Thoracic aorta (tissue), 2 donors: ENCODE measurements at regions not wholly inside any gene's neighbourhood (a gene's known extent, or its start where the extent isn't known, plus 50 kb on each side); places are given as distances from the start of the nearest gene placed in this dataset.
"Not testable (repeated sequence)": the region's sequence is repeated elsewhere in the genome, so short reads cannot be mapped to it uniquely, and the experiment has no call there.

Experiments
- ATAC-seq: fragments of 150-250 bp; one replicate; pipeline ENCODE4 v1.8.0; 2017; ENCODE audit warnings: low read depth; ENCODE audit not compliant: insufficient number of reproducible peaks, low FRiP score
- DNase-seq: peaks from one replicate; pipeline ENCODE4 v3.0.0-alpha.2; 2020; ENCODE audit warnings: low spot score
- H3K27ac ChIP-seq, 2 donors: fragments of 200-600 bp; sonication (generic); 1 replicate in 1 of 2; 2 replicates in 1 of 2; pipeline ENCODE4 v1.5.1; 2016; ENCODE audit warnings: mild to moderate bottlenecking in 2 of 2, moderate library complexity in 2 of 2
- H3K27me3 ChIP-seq: fragments of 200-600 bp; sonication (generic); replicated peaks from 2 replicates; pipeline ENCODE4 v1.6.0; 2016; ENCODE audit warnings: mild to moderate bottlenecking; ENCODE audit not compliant: insufficient read depth
- H3K36me3 ChIP-seq: fragments of 200-600 bp; sonication (generic); one replicate; pipeline ENCODE4 v1.5.1; 2016
- H3K4me1 ChIP-seq, 2 donors: fragments of 200-600 bp; sonication (generic); 1 replicate in 1 of 2; 2 replicates in 1 of 2; pipeline versions ENCODE4 v1.5.1 to v1.6.0; 2016; ENCODE audit warnings: low read depth in 2 of 2, mild to moderate bottlenecking in 1 of 2; ENCODE audit not compliant: control insufficient read depth in 1 of 2
- H3K4me3 ChIP-seq: fragments of 200-600 bp; sonication (generic); 2 replicates; pipeline ENCODE4 v1.5.1; 2016; ENCODE audit warnings: mild to moderate bottlenecking
- H3K9me3 ChIP-seq: fragments of 200-600 bp; sonication (generic); 2 replicates; pipeline ENCODE4 v1.5.1; 2016
- TF ChIP-seq, protein P1 (sequence below): fragments of 200-600 bp; sonication (generic); IDR thresholded peaks from one replicate; pipeline ENCODE4 v1.5.1; 2019; ENCODE audit warnings: antibody characterized with exemption

DNA sequence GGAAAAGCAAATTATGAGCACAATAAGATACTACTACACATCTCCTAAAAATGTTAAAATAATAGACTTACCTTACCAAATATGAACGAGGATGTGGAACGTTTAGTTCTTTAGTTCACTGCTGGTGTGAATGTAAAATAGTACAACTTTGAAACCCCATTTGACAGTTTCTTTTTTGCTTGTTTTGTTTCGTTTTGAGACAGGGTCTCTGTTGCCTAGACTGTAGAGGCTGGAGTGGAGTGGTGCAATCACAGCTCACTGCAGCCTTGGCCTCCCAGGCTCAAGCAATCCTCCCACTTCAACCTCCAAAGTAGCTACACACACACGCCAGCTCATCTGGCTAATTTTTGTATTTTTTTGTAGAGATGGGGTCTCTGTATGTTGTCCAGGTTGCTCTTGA lies 136.4 kb upstream of the FAR2 start:
- Histone ChIP-seq H3K9me3 (no peaks in the 10 kb centered on the region), H3K27me3 (no peaks in the 10 kb centered on the region), H3K4me3 (no peak overlapping the region), H3K27ac (no peak overlapping the region), H3K36me3 (no peaks in the 10 kb centered on the region), H3K4me1 (no peaks in the 10 kb centered on the region)
- DNase-seq (no peak), ATAC-seq (no peak)
- TF ChIP-seq, protein P1, sequence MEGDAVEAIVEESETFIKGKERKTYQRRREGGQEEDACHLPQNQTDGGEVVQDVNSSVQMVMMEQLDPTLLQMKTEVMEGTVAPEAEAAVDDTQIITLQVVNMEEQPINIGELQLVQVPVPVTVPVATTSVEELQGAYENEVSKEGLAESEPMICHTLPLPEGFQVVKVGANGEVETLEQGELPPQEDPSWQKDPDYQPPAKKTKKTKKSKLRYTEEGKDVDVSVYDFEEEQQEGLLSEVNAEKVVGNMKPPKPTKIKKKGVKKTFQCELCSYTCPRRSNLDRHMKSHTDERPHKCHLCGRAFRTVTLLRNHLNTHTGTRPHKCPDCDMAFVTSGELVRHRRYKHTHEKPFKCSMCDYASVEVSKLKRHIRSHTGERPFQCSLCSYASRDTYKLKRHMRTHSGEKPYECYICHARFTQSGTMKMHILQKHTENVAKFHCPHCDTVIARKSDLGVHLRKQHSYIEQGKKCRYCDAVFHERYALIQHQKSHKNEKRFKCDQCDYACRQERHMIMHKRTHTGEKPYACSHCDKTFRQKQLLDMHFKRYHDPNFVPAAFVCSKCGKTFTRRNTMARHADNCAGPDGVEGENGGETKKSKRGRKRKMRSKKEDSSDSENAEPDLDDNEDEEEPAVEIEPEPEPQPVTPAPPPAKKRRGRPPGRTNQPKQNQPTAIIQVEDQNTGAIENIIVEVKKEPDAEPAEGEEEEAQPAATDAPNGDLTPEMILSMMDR = no peak

DNA sequence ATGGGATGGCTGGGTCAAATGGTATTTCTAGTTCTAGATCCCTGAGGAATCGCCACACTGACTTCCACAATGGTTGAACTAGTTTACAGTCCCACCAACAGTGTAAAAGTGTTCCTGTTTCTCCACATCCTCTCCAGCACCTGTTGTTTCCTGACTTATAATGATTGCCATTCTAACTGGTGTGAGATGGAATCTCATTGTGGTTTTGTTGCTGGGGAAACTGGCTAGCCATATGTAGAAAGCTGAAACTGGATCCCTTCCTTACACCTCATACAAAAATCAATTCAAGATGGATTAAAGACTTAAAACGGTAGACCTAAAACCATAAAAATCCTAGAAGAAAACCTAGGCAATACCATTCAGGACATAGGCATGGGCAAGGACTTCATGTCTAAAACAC lies 131.5 kb upstream of the FAR2 start:
- not testable (repeated sequence) for H3K9me3 ChIP-seq, H3K27me3 ChIP-seq, H3K27ac ChIP-seq, DNase-seq, H3K4me1 ChIP-seq, H3K4me3 ChIP-seq, H3K36me3 ChIP-seq, ATAC-seq

- no peaks in the 10 kb centered on the region for H3K9me3 ChIP-seq
- DNase-seq (no peak), ATAC-seq (no peak)
- H3K4me1 ChIP-seq = no peaks in the 10 kb centered on the region
- no peaks in the 10 kb centered on the region for H3K36me3 ChIP-seq
- no peaks in the 10 kb centered on the region for H3K27me3 ChIP-seq
- H3K27ac ChIP-seq = no peak overlapping the region
- H3K4me3 ChIP-seq = no peak overlapping the region
- TF ChIP-seq, protein P1 = no peak
Measured at GRCh38 chr12:29023436-29024076, 125.5 kb upstream of the FAR2 start.

GRCh38 chr12:29024117-29024516 lies 125.0 kb upstream of the FAR2 start:
- Histone ChIP-seq H3K36me3 (no peaks in the 10 kb centered on the region), H3K27me3 (no peaks in the 10 kb centered on the region), H3K4me3 (no peak overlapping the region), H3K9me3 (no peaks in the 10 kb centered on the region), H3K4me1 (no peaks in the 10 kb centered on the region), H3K27ac (no peak overlapping the region)
- DNase-seq (no peak), ATAC-seq (no peak)
- TF ChIP-seq, protein P1 = no peak

GRCh38 chr12:29025937-29026336 lies 123.1 kb upstream of the FAR2 start:
- Histone ChIP-seq H3K9me3 (no peaks in the 10 kb centered on the region), H3K4me1 (no peaks in the 10 kb centered on the region), H3K36me3 (no peaks in the 10 kb centered on the region), H3K27ac (no peak overlapping the region), H3K27me3 (no peaks in the 10 kb centered on the region), H3K4me3 (no peak overlapping the region)
- ATAC-seq (no peak), DNase-seq (no peak)
- TF ChIP-seq, protein P1 = no peak

DNA sequence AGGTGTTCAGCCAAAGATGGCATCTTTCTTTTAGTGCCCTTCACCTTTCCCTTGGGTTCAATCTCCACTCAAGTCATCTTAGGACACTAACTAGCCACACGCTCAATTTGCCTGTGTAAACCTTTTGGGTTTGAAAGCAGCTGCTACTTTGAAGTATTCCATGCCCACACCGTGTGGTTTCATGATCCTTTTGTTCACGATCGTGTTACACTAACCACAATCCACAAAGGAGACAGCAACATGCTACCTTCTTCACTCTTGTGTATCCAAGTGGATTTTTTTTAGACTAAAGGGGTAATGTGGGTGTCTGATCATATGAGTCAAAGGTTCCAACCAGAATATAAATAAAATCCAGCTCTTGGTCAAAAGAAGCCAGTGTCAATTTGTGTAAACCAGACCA lies 122.7 kb upstream of the FAR2 start:
- DNase-seq (no peak), ATAC-seq (no peak)
- Histone ChIP-seq H3K4me1 (no peaks in the 10 kb centered on the region), H3K4me3 (no peak overlapping the region), H3K27me3 (no peaks in the 10 kb centered on the region), H3K36me3 (no peaks in the 10 kb centered on the region), H3K27ac (no peak overlapping the region), H3K9me3 (no peaks in the 10 kb centered on the region)
- TF ChIP-seq, protein P1 = no peak

GRCh38 chr12:29029484-29029883 lies 119.6 kb upstream of the FAR2 start:
- H3K27ac ChIP-seq, H3K4me1 ChIP-seq, ATAC-seq, H3K4me3 ChIP-seq, H3K27me3 ChIP-seq, H3K36me3 ChIP-seq, H3K9me3 ChIP-seq, DNase-seq: not testable (repeated sequence)
